ENCODE measurements at regions not wholly inside any gene's neighbourhood (a gene's known extent, or its start where the extent isn't known, plus 50 kb on each side); places are given as distances from the start of the nearest gene placed in this dataset.

- no peak for TF ChIP-seq POLR2A (IDR thresholded peaks at IDR 0.05)
- TF ChIP-seq CTCF (IDR thresholded peaks at IDR 0.05): no peak
- TF ChIP-seq POLR2AphosphoS5 (IDR thresholded peaks at IDR 0.05): no peak
- no peak for TF ChIP-seq EP300 (IDR thresholded peaks at IDR 0.05)
Observed at GRCh38 chr6:76594109-76594508, 521.6 kb upstream of the IMPG1 start.
